Activated CD4-positive, alpha-beta memory T cell treated with anti-CD3 and anti-CD28 coated beads, Interleukin-2, amount 10 ng/mL, durations not matched to agents 7 days and 5 days (primary cell): ENCODE measurements at regions not wholly inside any gene's neighbourhood (a gene's known extent, or its start where the extent isn't known, plus 50 kb on each side); places are given as distances from the start of the nearest gene placed in this dataset.

Source experiments
- CTCF ChIA-PET: fragments of 350-600 bp; sonication (Branson Sonifier 250); formaldehyde crosslinking; loops from one replicate; lab custom pipeline; 2021; ENCODE audit warnings: antibody characterized with exemption, inconsistent platforms; lab: Charles Lee
- POLR2A ChIA-PET: fragments of 350-600 bp; sonication (Branson Sonifier 250); formaldehyde crosslinking; loops from one replicate; lab custom pipeline; 2021; ENCODE audit warnings: antibody characterized with exemption; lab: Charles Lee
- DNase-seq: peaks from one replicate; pipeline ENCODE4 v3.0.0-alpha.2; 2020
- H3K27ac Mint-ChIP-seq: one replicate; pipeline ENCODE4 v1.8.0; 2021; ENCODE audit warnings: mild to moderate bottlenecking, mixed read lengths
- H3K27me3 Mint-ChIP-seq: one replicate; pipeline ENCODE4 v1.8.0; 2021; ENCODE audit warnings: mixed read lengths
- H3K36me3 Mint-ChIP-seq: one replicate; pipeline ENCODE4 v1.8.0; 2021; ENCODE audit warnings: low read depth, mixed read lengths
- H3K4me1 Mint-ChIP-seq: one replicate; pipeline ENCODE4 v1.8.0; 2021; ENCODE audit warnings: mixed read lengths
- H3K4me3 Mint-ChIP-seq: one replicate; pipeline ENCODE4 v1.8.0; 2021; ENCODE audit warnings: mild to moderate bottlenecking, mixed read lengths
- H3K9me3 Mint-ChIP-seq: one replicate; pipeline ENCODE4 v1.8.0; 2021; ENCODE audit warnings: mixed read lengths

DNA sequence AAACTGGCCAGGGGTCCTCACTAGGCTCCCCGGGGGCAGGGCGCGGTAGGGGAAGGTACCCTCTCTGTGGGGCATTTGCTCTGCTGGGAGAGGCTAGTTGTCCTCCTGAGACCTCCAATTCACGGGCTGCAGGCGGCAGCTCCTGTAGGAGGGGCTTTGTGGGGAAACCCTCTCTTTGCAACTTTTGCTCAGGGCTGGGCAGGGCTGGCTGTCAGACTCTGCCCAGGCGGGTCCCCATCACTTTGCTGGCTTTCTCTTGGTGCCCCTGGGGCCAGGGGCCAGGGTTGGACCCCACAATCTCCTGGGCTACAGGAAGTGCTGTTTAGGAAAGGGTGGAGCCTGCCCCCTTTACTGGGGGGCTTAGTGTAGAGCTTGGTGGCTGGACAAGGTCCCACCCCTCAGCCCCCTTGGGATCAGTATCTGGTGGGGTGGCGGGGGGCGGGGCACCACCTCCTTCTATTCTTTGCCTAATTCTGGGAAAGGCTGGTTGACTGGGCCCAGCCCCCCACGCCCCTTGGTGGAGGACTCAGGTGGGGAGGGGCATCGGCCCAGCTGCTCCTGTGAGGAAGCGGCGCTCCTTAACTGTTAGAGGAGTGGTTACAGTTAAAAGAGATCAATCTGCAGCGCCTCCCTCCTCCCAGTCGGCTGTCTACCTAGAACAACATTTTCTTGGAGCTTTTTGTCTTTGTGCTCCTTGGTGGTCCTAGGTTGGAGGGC is 918.7 kb downstream of the AACS start:
- Mint-ChIP-seq H3K27ac (no peak overlapping the region), H3K4me1 (no peaks in the 10 kb centered on the region), H3K27me3 (no peaks in the 10 kb centered on the region), H3K36me3 (no peaks in the 10 kb centered on the region), H3K9me3 (no peaks in the 10 kb centered on the region), H3K4me3 (no peak overlapping the region)
- DNase-seq = no peak
- ChIA-PET POLR2A (no interaction called here), CTCF (no interaction called here)

DNA sequence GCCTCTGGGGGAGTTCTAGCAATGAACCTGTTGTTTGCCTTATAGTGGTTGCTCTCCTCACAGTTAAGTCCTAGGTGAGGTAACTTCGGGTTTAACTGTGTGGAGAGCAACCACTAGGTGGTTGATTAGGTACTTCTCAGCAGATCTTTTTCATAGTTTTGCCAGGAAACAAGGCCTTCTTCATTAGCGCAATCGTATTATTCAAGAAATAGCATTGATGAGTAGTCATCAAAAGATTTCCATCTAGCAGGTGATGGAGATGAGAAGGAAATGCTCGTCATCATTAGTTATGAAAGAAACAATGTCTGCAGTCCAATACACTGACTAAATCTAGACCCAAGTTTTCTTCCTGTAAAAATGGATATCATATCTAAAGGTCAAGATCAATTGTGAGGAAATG is 923.3 kb downstream of the AACS start:
- H3K27me3 Mint-ChIP-seq = no peaks in the 10 kb centered on the region

DNA sequence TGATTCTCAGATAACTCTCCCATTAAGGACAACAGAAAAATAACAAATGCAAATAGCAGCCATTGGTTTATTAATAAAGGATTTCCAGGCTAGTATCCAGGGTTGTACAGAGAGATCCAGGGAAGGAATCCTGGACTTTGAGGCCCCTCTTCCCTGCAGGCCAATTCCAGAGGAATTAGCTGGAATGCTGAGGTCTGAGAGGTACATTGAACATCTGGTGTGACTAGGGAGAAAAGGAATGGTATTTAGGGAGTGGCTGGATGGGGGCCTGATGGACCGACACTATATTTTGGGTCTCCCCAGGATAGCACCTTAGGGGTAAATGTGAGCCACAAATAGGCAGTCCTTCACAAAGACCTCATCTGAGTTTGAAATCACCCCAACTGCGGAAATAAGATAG is 924.5 kb downstream of the AACS start:
- POLR2A ChIA-PET = no interaction called here

More for the DNA sequence above, 923.3 kb downstream of the AACS start:
- Mint-ChIP-seq H3K9me3 (no peaks in the 10 kb centered on the region), H3K36me3 (no peaks in the 10 kb centered on the region), H3K4me1 (no peaks in the 10 kb centered on the region), H3K27ac (no peak overlapping the region), H3K4me3 (no peak overlapping the region)
- ChIA-PET CTCF (no interaction called here), POLR2A (no interaction called here)
- DNase-seq = no peak

DNA sequence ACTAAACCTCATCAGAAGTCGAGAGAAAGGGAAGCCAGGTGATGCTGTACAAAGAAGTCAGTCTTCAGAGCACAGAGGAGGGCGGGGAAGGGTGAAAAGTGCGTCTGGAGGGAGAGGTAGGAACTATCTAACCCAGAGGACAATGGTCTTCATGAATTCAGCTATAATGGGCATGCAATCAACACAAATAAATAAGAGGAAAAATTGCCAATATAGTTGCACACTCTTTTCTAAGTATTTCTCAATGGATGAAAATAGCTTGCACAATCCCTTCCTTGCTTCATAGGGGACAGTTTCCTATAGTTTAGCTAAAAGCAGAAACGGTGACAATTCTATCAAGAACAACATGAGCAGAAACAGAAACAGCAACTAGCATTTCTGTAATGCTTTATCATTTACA is 931.2 kb downstream of the AACS start:
- Mint-ChIP-seq H3K27me3 (no peaks in the 10 kb centered on the region), H3K4me1 (no peaks in the 10 kb centered on the region), H3K4me3 (no peak overlapping the region), H3K9me3 (peaks cover 3% of the 10 kb centered on the region), H3K36me3 (no peaks in the 10 kb centered on the region), H3K27ac (no peak overlapping the region)
- ChIA-PET CTCF (no interaction called here), POLR2A (no interaction called here)
- no peak for DNase-seq

More for the DNA sequence above, 924.5 kb downstream of the AACS start:
- H3K4me3 Mint-ChIP-seq = no peak overlapping the region
- DNase-seq = no peak
- H3K27me3 Mint-ChIP-seq = no peaks in the 10 kb centered on the region
- H3K4me1 Mint-ChIP-seq = no peaks in the 10 kb centered on the region
- CTCF ChIA-PET = no interaction called here
- H3K9me3 Mint-ChIP-seq = no peaks in the 10 kb centered on the region
- H3K36me3 Mint-ChIP-seq = no peaks in the 10 kb centered on the region
- no peak overlapping the region for H3K27ac Mint-ChIP-seq

DNA sequence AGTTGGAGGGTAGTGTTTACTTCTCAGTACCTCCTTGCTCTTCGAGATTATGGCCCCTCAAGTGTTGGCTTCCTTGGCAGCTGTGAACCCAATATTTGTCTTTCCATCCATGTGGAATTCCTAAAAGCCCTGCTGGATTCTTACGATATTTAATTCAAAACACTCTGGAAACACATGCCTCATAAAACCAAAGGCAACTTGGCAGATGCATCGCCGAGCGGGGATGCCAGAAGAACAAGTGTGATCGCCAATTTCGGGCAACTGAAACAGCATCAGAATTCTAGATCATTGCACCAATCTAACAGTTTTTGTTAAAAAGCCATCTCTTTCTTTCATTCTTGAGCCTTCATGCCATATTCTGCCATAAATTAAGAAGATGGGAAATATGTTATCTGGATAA is 934.4 kb downstream of the AACS start:
- CTCF ChIA-PET = no interaction called here
- H3K27me3 Mint-ChIP-seq = no peaks in the 10 kb centered on the region
- H3K4me1 Mint-ChIP-seq = no peaks in the 10 kb centered on the region
- H3K9me3 Mint-ChIP-seq = peaks cover 16% of the 10 kb centered on the region
- no peaks in the 10 kb centered on the region for H3K36me3 Mint-ChIP-seq
- no peak overlapping the region for H3K4me3 Mint-ChIP-seq
- POLR2A ChIA-PET = no interaction called here
- no peak overlapping the region for H3K27ac Mint-ChIP-seq
- no peak for DNase-seq

DNA sequence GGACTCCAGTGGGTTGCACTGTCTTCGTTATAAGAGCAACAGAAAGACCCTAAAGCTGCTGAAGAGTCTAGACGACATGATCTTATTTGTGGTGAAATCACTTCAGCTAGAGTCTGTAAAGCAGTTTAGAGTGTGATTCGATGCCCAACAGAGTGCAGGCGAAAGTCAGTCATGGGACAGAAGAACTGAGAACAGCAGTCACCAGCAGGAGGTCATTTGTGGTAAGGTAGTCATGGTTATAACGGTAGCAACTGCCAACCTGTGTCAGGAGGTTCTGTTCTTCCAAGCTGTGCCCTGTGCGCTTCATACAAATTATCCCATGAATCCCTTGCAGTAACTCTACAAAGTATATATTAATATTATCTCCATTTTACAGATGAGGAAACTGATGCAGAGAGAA is 954.1 kb downstream of the AACS start:
- no peak for DNase-seq
- H3K4me1 Mint-ChIP-seq = no peaks in the 10 kb centered on the region
- CTCF ChIA-PET = no interaction called here
- POLR2A ChIA-PET = no interaction called here
- H3K9me3 Mint-ChIP-seq = peaks cover 13% of the 10 kb centered on the region
- no peaks in the 10 kb centered on the region for H3K27me3 Mint-ChIP-seq
- H3K4me3 Mint-ChIP-seq = no peak overlapping the region
- H3K36me3 Mint-ChIP-seq = no peaks in the 10 kb centered on the region
- no peak overlapping the region for H3K27ac Mint-ChIP-seq

DNA sequence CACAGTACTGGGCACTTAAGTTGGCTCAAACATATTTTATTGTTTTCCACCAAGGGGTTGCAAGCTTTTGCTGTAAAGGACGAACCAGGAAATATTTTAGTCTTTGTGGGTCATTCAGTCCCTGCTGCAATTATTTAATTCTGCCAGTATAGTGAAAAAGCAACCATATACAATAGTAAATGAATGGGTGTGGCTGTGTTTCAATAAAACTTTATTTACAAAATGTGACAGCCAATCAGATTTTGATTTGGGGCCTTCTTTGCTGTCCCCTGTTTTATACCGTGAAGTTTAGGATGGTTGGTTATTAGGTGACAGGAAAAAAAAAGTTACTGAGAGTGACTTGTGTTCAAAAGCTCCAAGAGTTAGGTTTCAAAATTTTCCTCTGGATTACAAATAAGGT is 956.4 kb downstream of the AACS start:
- H3K36me3 Mint-ChIP-seq = no peaks in the 10 kb centered on the region
- H3K27me3 Mint-ChIP-seq = no peaks in the 10 kb centered on the region
- H3K4me1 Mint-ChIP-seq = no peaks in the 10 kb centered on the region
- POLR2A ChIA-PET = no interaction called here
- H3K27ac Mint-ChIP-seq = no peak overlapping the region
- no peak overlapping the region for H3K4me3 Mint-ChIP-seq
- DNase-seq = no peak
- CTCF ChIA-PET = no interaction called here
- peaks cover 13% of the 10 kb centered on the region for H3K9me3 Mint-ChIP-seq

DNA sequence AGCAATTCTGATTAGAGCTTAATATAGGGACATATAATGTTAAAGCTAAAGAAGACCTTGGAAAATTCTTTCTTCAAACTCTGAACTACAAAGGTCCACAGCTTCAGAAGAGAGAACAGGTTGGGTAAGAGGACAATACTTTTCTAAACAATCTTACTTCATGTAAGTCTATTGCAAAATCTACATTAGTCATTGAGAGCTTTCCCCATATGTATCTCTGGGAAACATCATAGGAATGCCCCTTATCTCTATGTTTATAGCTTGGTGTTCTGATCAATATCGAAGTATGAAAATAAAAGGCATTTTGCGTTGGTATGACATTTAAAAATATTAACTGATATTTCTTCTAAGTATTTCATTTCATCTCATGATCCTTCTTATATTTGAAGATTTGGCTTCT is 962.6 kb downstream of the AACS start:
- POLR2A ChIA-PET = no interaction called here
- H3K4me1 Mint-ChIP-seq = no peaks in the 10 kb centered on the region
- H3K27ac Mint-ChIP-seq = no peak overlapping the region
- no peaks in the 10 kb centered on the region for H3K27me3 Mint-ChIP-seq
- CTCF ChIA-PET = no interaction called here
- H3K36me3 Mint-ChIP-seq = no peaks in the 10 kb centered on the region
- peaks cover 4% of the 10 kb centered on the region for H3K9me3 Mint-ChIP-seq
- no peak for DNase-seq
- no peak overlapping the region for H3K4me3 Mint-ChIP-seq

DNA sequence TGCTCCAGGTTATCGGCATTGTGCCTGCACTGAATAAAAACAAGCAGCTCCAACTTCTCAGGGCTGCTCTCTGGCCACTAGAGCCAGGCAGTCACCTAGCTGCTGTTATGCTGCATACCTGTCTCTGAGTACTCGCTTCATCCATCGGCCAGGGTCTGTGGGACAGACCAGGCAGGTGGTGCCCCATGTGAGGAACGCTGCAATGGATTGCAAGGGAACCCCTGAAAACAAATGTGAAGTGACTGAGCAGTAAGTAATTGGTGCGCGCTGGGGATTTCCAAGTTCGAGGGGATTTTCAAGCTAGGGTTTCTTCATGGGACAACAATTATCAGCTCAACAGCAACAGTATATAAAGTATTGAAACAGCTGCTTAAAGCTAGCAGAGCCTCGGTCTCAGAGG is 965.3 kb downstream of the AACS start:
- CTCF ChIA-PET = no interaction called here
- Mint-ChIP-seq H3K27me3 (no peaks in the 10 kb centered on the region), H3K27ac (no peak overlapping the region), H3K36me3 (no peaks in the 10 kb centered on the region), H3K9me3 (peaks cover 4% of the 10 kb centered on the region), H3K4me1 (no peaks in the 10 kb centered on the region), H3K4me3 (no peak overlapping the region)
- POLR2A ChIA-PET = no interaction called here
- no peak for DNase-seq

DNA sequence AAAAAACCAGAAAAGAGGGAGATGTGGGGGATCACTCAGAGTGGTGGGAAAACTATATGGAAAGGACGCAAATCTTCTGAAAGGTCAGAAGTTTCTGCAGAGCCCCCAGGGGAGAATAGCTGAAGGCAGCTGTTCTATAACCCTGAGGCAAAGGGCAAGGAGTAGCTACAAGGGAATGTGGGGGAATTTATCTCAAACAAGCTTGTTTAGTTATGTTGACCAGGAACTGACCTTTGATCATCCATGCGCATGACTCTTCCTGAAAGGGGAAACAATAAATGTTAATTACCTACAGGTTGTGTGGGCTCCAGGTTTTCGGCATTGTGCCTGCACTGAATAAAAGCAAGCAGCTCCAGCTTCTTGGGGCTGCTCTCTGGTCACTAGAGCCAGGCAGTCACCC is 968.5 kb downstream of the AACS start:
- no peaks in the 10 kb centered on the region for H3K27me3 Mint-ChIP-seq
- no peak for DNase-seq
- H3K9me3 Mint-ChIP-seq = peaks cover 4% of the 10 kb centered on the region
- CTCF ChIA-PET = no interaction called here
- POLR2A ChIA-PET = no interaction called here
- H3K4me3 Mint-ChIP-seq = no peak overlapping the region
- H3K4me1 Mint-ChIP-seq = no peaks in the 10 kb centered on the region
- H3K36me3 Mint-ChIP-seq = no peaks in the 10 kb centered on the region
- H3K27ac Mint-ChIP-seq = no peak overlapping the region

DNA sequence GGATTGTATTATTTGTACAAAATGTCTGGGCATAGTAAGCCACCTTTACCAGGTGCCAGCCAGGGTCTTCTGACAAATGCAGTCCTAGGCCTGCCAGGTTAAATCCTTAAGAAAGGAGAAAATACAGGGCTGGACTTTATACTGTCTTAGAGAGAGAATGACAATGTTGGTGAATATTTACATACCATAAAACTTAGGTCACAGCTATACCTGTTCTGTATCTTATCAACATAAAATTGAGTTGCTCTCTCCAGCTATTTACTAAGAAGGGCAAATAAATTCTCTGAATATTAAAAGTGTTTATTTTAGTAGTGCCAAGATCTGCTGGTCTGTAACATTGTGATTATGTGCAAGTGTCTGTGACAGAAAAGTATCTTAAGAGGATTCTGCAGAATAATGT is 971.1 kb downstream of the AACS start:
- H3K27me3 Mint-ChIP-seq = no peaks in the 10 kb centered on the region

DNA sequence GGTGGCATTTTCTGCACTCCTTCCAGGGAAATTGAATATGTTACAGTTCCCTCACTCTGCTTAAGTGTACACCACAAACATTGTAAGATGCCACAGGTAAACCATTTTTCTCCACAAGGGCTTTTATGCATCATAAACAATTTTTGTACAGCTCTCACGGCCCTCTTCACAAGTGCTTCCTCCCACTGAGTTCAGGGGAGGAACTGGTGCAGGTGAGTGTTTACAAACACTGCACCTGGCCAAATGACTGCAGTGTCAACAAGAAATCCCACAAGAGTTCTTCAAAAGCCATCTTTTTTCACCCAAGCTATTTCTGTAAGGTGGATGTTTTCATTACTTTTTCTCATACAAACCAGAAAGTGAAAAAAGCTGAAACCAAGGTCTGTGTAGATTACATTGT is 973.2 kb downstream of the AACS start:
- Mint-ChIP-seq H3K4me1 (no peaks in the 10 kb centered on the region), H3K9me3 (peaks cover 2% of the 10 kb centered on the region), H3K27me3 (no peaks in the 10 kb centered on the region), H3K36me3 (no peaks in the 10 kb centered on the region), H3K27ac (no peak overlapping the region), H3K4me3 (no peak overlapping the region)
- POLR2A ChIA-PET = no interaction called here
- DNase-seq = no peak
- CTCF ChIA-PET = no interaction called here

More for the DNA sequence above, 971.1 kb downstream of the AACS start:
- no peaks in the 10 kb centered on the region for H3K4me1 Mint-ChIP-seq
- ChIA-PET CTCF (no interaction called here), POLR2A (no interaction called here)
- no peak for DNase-seq
- H3K36me3 Mint-ChIP-seq = no peaks in the 10 kb centered on the region
- H3K27ac Mint-ChIP-seq = no peak overlapping the region
- no peak overlapping the region for H3K4me3 Mint-ChIP-seq
- H3K9me3 Mint-ChIP-seq = peaks cover 4% of the 10 kb centered on the region

DNA sequence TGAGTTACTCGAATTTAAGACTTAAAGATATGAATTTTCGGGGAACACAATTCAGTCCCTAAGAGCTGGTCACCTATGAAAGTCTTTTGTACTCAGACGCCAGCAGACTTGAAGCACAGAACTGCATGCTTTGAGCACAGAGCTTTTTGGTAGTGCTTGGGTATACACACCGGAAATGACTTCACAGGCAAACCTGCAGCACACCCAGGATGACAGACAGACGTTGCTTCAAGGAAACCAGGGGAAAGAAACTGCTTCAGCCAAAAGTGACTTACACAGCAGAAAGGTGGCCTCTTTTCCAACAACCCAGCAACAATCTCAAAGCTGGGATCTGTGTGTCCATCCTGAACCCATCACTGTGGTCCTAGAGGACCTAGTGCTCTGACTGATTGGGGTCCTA is 975.1 kb downstream of the AACS start:
- Mint-ChIP-seq H3K27me3 (no peaks in the 10 kb centered on the region), H3K36me3 (no peaks in the 10 kb centered on the region), H3K9me3 (peaks cover 4% of the 10 kb centered on the region), H3K27ac (no peak overlapping the region), H3K4me1 (no peaks in the 10 kb centered on the region), H3K4me3 (no peak overlapping the region)
- POLR2A ChIA-PET = no interaction called here
- CTCF ChIA-PET = no interaction called here
- no peak for DNase-seq

DNA sequence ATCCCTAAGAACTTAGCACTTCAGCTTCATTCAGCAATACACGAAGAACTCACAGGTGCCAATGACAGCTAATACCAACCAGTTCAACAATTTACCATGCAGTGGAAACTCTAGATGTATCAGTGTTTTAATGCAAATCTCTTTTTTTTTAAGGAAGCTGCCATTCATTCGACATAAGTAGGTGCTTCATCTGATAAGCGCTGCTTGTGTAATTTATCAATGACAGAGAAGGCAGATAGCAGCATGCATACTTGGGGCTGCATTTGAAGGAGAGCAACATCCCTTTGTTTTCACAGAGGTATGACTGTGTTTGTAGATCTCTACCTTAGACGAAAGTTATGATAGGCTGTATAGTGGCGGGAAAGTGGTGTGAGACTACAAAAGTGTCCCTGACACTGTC is 977.1 kb downstream of the AACS start:
- ChIA-PET CTCF (no interaction called here), POLR2A (no interaction called here)
- H3K9me3 Mint-ChIP-seq = peaks cover 7% of the 10 kb centered on the region
- no peak overlapping the region for H3K4me3 Mint-ChIP-seq
- H3K27me3 Mint-ChIP-seq = no peaks in the 10 kb centered on the region
- no peak for DNase-seq
- H3K36me3 Mint-ChIP-seq = no peaks in the 10 kb centered on the region
- H3K27ac Mint-ChIP-seq = no peak overlapping the region
- H3K4me1 Mint-ChIP-seq = no peaks in the 10 kb centered on the region
